Muscle of back (tissue), 3 donors: ENCODE measurements at regions not wholly inside any gene's neighbourhood (a gene's known extent, or its start where the extent isn't known, plus 50 kb on each side); places are given as distances from the start of the nearest gene placed in this dataset.
"Not testable (repeated sequence)": the region's sequence is repeated elsewhere in the genome, so short reads cannot be mapped to it uniquely, and the experiment has no call there.

Experiments
- DNase-seq, 3 donors: peaks; one replicate each; pipeline versions ENCODE4 v3.0.0 to v3.0.0-alpha.2; 2013

DNA sequence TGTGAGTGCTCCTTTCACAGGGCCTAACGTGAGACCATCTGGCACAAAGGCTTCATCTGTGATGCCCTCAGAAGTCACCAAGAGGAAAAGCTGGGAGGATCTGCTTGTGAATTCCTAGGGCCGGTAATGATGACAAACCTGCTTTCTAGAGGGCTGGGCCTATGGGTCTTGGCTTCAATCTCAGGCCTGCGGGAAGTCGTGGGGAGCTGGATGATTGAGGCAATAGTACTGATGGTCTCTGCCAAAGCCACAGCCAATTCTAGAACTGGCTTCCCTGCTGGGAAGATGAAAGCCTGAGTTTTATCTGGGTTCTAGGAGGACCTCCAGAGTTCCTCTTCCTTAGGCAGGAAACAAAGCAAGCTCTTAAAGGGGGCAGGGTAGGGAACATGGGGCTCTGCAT is 102.7 kb downstream of the TMEM215 start:
- DNase-seq, result no peak

DNA sequence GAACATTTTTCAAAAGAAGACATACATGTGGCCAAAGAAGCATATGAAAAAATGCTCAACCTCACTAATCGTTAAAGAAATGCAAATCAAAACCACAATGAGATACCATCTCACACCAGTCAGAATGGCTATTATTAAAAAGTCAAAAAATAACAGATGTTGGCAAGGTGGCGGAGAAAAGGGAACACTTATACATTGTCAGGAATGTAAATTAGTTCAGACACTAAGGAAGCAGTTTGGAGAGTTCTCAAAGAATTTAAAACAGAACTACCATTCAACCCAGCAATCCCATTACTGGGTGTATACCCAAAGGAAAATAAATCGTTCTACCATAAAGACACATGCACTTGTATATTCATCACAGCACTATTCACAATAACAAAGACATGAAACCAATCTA is 106.9 kb downstream of the APTX start:
- DNase-seq, result not testable (repeated sequence)

DNA sequence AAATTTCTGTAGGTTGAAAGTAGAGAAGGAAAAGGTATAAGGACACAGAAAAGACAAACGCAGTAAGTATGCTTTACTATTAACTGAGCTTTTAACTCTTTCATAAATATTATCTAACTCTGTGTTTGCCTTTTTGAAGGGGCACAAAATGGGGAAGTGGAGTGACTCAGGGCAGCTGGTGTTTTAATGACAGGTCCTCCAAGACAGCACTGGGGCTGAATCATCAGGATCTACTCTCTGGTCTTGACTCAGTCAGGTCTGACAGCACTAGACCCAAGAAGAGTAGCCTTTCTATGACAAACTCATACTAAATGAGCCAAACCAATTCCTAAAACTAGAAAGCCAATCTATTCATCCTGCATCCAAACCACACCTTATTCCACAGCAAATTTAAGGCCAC is 102.2 kb downstream of the APTX start:
- DNase-seq, result no peak

DNA sequence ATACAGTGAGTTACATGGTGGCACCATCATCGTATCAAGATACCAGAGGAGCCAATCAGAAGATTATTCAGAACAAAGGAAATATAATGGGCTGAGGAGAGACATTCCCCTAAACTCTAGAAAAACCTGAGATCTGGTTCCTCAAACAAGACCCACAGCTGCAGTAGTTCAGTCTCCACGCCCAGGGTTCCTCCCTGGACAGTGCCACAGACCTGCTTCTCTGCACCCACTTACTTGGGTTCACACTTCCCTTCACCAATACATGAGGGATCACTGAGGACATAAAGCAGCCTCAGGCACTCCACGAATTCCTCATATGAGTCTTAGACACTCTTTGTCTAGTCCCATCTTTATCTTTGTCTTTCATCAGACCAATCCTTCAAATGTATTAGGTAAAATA is 101.7 kb downstream of the APTX start:
- no peak for DNase-seq

DNA sequence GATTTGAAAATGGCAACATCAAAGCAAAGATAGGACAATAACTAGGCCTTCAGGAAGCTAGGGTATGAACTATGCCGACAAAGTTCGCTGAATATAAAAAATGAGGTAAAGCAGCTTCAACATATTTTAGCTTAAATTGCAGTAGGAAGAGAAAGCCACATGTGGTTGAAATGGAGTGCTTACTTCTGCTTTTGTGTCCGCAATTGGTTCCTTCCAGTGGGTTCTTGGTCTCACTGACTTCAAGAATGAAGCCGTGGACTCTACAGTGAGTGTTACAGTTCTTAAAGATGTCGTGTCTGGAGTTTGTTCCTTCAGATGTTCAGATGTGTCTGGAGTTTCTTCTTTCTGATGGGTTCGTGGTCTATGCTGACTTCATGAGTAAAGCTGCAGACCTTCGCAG is 95.2 kb downstream of the APTX start:
- no peak for DNase-seq

DNA sequence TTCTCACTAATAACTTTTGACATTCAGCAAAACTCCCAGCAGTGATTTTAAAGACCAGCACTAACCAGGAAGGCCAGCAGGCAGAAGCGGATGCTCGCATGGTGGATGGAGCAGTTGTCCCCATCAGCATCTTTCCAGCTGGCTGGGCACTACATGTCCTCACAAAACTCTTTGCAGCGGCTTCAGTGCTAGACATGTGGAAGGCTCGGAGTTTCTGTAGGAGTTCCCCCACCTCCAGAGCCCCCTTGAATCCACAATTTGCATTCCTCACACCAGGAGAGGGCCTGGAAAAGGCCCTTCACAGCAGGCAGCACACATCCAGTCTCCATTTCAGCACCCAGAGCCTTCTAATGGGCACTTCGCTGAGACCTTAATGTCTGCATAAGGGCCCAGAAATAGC is 85.6 kb downstream of the APTX start:
- DNase-seq, result no peak

DNA sequence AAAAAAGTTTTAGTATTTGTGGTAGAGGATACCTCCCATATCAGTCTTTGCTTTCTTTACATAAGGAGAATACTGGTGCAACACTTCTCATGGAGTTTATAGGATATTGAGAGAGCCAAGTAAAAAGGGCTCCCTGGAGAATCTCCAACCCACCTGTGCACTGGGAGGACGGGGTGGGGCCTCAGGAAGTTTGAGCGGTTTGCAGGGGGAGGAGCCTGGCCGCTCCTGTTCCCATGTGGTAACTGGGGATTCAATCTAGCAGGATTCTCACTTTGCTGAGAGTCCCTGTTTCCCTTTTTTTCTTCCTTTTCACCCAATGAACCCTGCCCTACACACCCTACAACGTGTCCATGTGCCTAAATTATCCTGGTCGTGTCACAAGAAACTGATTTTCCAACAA is 82.8 kb downstream of the APTX start:
- DNase-seq, result no peak
